ENCODE measurements at regions not wholly inside any gene's neighbourhood (a gene's known extent, or its start where the extent isn't known, plus 50 kb on each side); places are given as distances from the start of the nearest gene placed in this dataset.

DNA sequence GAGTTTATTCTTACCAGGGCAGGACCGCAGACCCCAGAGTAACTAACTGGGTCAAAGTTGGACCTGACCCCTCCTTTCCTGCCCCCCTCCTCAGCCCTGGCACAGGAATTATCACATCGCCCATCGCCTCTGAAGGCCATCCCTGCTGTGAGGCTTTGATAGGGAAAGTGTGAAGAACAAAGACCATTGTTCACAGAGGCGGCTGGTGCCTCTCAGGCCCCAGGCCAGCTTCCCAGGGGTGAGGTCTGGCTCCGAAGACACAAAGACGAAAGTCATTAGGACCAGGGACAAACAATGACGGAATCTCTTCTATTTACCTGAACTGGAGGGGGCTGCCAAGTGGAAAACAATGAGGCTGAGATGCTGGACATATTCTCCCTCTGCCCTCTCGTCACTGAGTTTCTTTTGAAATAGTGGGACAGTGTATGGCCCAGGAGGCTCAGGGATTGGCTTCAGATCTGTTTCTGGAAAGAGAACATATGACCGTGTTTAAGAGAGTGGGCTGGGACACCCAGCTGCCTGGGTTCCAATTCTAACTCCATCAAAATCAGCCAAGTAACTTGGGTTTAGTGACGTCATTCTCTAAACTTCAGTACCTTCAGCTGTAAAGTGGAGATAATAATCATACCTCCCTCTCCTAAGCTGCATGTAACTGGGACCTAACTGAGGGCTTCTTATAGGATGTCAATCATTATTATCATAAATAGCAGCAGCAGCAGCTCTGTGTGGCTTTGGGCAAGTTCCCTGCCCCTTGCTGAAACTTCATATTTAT lies 769.4 kb downstream of the MED13L start:
- no peak for DNase-seq (ENCODE audit: low read depth, low spot score)

DNA sequence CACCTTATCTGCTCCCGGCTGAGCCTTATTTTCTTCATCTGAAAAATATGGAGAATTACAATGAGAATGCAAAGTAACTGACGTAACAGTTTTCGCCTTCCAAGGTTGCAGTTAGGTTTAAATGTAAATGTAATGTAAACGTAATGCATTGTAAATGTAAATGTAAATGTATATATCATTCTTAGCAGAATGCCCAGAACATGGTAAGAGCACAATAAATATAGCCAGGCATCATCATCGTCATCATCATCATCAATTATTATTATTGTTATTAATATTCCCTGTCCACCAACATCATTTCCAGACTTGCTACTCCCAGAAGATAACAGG lies 770.0 kb downstream of the MED13L start:
- DNase-seq (ENCODE audit: low read depth, low spot score) = no peak

DNA sequence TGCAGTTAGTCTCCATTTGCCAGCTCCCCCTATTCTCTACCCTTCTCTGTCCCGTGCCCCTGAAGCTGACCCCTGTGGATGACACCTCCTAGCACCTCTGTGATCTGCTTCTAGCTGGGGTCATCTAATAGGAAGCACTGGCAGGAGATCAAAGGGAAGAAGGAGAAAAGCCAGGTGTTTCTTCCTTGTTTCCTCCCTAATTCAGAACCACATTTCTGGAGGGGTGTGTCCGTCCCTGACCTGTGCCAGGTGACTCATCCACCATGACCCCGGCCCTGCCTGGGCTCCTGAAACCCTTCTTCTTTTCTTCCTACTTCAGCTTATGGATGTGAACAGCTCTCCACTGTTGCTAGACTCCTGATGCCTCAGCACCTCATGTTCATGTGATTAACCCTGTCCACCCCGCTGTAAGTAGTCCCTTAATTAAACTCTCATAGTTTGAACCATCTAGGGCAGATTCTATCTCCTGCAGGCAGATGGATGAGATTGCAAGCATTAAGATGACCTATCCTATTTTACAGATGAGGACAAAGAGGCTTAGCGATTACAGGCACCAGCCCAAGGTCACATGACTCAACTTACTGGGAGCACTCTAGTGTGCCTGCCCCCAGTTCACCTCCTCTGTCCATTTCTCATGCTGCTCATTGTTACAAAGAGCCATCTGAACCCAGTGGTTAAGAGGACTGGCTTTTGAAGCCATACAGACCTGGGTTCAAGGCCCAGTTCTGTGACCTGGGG lies 770.5 kb downstream of the MED13L start:
- no peak for DNase-seq (ENCODE audit: low read depth, low spot score)

DNA sequence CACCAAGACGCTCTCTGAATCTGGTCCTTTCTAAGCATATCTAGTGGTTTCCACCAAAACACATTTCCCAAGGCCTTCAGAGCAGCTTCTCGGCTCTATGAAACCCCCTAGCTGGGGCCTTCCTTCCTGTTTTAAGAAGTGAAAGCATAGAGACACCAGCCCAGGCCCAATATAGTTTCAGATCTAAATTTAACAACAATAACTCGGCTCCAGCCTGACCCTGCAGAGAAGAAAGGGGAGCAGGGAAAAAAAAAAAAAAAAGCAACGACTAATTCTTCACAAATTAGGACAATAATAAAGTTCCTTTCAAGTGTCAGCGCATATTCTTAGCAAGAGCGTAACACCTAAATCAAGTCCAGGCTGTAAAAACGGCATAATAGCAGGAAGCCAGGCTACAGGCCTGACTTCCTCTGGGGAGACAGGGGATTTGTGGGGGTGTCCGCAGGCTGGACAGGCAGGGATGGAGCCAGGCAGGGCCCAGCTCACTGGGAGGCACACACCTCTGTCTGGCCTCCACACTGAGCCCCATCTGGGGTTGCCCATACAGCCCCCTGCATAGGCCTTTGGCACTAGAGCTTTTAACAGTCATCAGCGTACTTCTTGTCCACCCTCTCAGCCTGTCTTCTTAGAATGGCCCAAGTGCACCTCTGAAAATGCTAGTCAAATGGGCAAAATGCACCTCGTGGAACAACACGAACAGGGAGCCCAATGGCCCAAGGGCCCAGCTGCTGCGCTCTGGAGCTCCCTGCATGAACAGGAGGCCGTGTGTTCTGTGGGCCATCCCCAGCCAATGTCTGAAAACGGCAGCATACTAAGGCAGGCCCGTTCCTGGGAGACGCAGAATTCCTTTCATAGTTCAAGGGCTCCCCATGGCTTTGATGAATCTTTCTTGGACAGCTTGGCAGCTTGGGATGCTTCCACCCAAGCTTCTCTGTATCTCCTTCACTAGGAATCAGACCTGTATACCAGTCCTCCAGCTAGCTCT lies 772.9 kb downstream of the MED13L start:
- DNase-seq (ENCODE audit: low read depth, low spot score) = no peak

DNA sequence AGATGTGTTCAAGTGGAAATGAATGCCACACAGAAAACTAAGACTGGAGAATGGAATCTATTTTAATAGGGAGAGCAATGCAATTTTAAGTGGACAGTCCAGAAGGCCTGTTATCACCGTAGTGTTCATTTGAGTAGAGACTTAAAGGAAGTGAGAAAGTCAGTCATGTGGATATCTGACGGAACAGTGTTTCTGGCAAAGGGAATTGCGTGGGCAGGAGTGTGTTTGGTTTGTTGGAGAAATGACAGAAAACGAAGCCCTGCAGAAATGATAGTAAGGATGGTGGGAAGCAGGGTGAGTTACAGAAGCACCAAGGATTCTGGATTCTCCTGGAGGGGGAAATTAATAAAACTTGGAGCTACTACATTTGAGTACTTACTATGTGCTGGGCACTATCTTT lies 776.6 kb downstream of the MED13L start:
- DNase-seq (ENCODE audit: low read depth, low spot score) = no peak

DNA sequence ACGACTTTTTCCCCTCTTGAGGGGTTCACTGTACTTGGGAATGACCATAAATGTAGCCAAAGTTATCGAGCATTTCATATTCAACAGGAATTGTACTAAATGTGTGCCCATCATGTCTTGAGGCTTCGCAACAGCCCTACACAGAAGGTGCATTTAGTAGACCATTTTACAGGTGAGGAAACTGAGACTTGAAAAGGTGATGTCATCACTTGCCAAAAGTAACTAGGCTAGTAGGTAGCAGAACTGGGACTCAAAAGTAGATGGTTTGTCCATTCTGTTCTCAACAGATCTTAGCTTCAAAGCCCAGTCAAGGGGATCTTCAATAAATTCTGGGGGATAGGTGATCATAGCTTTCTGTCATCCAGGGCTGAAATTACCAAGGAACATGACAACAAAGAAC lies 782.2 kb downstream of the MED13L start:
- no peak for DNase-seq (ENCODE audit: low read depth, low spot score)

DNA sequence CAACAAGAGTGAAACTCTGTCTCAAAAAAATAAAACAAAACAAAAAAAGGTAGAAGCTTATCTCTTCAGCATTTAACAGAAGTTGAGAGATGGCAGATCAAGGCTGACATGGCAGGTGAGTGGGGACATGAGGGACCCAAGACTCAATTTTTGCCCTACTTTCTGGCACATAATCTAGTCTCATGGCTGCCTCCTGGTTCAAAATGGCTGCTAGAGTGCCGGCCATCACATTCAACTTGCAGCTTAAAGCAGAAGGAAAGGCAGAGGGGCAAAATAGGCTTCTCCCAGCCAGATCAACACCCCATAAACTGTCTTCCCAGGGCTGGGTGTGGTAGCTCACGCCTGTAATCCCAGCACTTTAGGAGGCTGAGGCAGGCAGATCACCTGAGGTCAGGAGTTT lies 784.9 kb downstream of the MED13L start:
- no peak for DNase-seq (ENCODE audit: low read depth, low spot score)

DNA sequence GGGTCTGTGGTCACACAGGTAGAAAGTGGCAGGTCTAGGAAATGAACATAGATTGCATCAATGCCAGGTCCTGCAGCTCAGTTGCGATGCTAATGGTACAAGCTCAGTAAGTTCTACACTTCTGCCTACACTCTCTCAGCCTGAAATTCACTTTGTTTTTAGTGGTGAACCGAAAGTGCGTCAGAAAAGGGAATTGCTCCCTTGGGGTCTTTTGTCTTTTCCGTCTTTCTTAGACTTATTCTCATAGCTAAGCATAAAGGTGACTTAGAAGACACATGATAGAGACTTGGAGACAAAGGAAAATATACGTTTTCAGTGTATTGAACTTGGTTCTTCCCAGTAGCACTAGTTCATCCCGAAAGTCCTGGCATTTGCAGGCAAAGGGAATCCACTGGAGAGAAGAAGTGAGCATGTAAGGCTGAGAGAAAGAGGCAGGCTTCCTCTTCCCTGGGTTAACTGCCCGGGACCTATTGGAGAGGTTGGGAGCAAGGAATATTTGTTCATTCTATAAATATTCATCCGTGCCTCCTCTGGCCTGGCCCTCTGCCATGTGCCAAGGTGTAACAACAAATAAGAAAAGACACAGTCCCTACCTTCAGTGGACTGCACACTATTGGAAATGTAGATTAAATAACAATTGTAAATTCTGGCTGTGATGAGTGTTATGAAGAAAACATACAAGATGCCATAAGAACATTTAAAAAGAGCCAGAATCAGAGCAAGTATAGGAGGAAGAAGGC lies 785.8 kb downstream of the MED13L start:
- DNase-seq (ENCODE audit: low read depth, low spot score) = no peak

DNA sequence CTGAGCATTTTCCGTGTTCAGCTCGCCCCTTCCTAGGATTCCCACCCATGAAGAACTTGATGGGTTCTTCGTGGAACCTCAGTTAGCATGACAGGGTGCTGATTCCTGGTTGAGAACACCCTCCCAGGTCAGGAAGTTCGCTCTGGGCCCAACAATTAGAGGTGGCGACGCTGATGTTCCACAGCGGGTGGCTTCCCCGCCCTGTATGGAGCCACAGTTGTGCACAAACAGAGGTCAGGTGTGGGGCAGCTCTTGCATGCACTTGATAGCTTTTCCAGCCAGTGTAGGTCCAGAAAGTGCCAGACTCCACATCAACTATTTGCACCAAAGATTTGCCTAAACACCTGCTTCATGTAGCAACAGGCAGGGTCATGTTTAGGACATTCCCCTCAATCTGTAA lies 788.2 kb downstream of the MED13L start:
- DNase-seq (ENCODE audit: low read depth, low spot score) = no peak

DNA sequence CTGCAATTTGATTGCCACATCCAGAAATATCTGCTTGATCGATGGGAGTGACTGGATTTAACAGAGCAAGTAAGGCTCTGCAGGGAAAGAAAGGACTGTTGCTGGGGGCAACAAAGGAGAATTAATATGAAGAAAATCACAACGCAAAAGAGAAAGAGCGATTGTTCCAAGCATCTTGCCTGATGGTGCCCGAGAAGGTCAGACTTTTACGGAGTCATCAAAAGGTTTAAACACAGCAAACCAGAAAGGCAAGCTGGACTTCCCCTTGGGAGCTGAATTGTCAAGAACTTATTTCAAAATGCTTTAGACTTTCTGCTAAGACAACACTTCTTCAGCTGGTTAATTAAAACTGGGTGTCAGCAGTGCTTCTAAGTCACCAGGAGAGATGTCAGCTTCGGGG lies 791.5 kb downstream of the MED13L start:
- DNase-seq (ENCODE audit: low read depth, low spot score) = no peak

DNA sequence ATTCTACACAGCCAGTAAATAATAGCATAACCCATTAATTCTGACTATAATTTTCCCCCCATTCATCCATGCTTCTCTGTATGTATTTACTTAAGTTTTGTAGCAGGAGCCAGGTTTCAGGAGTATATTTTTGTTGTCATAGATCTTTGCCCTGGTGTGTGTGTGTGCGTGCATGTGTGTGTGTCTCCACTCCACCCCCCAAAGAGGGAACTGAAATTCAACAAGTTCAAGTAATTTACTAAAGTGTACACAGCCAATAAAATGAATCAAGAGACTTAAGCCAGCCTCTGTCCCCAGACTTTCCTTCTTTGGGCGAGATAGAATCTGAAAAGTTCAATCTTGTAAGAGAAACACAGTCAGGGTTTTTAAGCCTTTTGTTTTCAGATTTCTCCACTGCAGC lies 792.0 kb downstream of the MED13L start:
- DNase-seq (ENCODE audit: low read depth, low spot score) = no peak

DNA sequence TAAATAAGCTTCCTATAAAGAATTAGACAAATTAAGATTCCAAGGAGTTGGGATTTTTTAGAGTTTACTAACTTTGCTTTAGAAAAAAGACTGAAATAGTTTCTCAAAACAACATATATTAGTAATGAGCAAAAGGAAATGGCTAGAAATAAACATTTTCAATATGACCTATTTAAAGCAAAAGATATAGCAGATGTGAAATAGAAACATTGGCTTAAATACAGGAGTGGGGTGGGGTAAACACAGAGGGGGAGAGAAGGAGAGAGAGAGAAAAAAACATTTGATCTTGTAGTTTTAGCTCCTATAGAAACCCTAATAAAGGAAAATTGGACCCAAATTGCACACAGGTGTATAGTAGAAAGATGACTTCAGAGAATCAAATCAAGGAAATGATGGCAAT lies 794.5 kb downstream of the MED13L start:
- DNase-seq (ENCODE audit: low read depth, low spot score) = no peak

DNA sequence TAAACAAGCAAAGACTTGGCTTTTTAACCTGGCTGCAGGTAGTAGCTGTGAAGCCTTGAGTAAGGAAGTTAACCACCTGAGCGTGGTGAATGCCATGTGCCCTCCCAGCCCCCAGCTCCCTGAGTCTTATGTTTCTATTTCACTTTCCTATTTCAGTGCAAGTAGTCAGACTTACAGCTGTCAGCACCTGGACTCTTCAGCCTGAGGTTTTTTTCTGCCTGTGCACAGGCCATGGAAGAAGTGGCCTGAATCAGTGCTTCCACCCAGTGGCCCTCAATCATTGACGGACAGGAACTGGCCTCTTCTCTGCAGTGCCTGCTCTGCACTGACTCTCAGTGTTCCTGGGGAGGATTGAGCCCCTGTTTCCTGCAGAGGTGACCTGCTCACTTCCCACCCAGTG lies 796.4 kb downstream of the MED13L start:
- DNase-seq (ENCODE audit: low read depth, low spot score) = no peak

DNA sequence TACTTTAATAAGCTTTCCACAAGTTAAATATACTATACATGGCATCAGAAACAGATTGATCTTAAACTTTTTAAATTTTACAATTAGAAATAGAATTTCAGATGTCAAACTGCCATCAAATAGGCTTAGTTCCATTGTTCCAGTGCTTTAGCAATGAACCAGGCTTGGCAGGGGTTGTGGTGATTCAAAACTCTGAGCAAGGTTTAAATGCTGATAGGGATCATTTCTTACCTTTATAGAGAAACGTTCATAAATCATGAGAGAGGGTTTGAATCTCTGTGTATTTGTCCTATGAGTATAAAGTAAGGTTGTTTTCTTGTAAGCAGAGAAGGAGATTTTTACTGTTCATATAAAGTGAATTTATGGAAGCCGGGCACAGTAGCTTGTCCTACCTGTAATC lies 794.5 kb upstream of the TBX3 start:
- no peak for DNase-seq (ENCODE audit: low read depth, low spot score)

DNA sequence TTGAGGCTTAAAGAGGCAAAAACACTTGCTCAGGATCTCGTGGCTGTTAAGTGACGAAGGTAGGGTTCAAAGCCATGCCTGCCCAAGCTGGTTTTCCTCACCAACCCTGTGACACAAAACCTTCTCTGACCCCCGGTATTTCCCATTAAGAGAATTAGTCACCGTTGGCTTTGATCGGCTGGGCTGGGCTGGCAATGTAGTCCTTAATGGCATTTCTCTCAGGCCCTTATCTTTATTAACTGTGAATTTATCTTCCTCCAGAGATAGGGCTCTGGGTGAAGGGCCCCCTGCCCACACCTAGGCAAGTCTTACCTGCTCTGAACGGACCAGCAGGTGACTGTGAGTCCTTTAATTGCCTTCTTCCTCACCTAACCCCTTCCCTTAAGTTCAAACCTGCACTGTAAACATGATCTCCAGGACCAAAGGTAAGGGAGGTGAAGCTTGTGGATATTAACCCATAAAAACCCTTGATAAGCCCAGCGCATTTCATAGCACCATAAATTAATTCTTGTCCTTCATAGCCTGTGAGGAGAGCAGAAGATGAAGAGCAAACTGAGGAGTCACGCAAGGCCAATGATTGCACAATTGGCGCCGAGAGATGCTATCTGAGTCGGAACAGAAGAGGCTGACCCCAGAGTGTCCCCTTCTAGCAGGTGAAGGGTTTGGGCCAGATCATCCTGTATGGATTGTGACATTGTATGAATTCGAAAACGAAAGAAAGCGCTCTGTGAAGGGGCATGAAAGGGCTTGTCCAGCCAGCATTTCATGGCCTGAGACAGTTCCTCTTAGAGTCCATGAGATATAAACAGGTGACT lies 790.8 kb upstream of the TBX3 start:
- DNase-seq (ENCODE audit: low read depth, low spot score) = no peak

DNA sequence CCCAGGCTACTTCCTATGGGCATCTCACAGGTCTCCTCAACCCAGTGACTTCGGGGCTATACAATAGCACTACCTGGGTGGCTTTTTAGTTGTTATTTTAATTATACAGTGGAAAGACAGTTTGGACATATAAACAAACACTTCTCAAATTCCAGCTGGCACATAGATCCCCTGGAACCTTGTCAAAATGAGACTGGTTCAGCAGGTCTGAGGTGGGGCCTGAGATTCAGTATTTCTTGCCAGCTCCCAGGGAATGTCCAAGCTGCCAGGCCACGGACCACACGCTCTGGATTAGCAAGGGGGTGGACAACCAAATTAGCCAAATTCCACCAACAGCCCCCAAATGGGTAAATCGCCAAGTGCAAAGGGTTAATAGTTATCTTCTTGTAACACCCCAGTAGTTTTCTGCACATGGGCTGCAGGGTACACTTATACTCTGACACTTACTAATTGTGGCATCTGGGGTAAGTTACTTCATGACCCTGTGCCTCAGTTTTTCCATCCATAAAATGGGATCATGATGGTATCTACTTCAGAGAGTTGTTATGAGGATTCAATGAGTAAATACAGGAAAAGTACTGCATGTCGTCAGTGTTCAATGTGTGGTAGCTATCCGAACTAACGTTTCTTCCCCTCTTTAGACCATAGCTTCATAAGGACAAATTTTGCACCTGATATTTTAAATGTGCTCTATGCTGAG lies 789.4 kb upstream of the TBX3 start:
- DNase-seq (ENCODE audit: low read depth, low spot score) = no peak

DNA sequence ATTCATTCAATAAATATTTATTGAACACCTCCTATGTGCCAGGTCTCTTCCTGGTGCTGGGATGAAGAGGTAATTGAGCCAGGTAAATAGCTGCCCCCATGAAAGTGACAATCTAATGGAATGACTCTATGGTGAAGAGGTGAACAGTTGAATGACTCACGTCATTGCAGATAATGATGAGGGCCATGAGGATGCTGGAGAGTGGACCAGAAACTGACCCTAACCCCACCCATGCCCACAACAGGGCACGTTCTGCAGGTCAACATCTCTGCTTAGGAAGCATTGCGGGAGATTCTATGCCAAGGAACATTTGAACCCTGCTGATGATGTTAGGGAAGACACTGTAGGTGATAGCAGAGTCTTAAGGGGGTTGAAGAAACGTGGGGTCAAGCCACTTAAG lies 788.9 kb upstream of the TBX3 start:
- no peak for DNase-seq (ENCODE audit: low read depth, low spot score)

DNA sequence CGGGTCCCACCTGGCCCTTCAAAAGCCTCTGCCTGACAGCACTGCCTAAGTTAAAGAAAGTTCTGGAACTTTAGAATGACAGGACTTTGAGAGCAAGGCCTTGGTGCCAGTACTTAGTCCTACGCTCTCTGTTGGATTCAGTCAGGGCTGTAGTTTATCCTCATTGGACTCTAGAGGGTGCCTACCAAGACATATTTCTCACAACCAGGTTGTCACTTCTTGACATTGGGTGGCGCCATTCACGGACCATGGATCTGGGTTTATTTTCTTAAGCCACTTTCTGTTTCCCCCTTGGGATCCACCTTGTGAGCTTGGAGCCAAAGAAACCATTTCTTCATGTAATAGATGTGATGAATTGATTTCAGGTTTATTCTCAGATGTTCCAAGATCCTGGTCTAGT lies 787.0 kb upstream of the TBX3 start:
- no peak for DNase-seq (ENCODE audit: low read depth, low spot score)

DNA sequence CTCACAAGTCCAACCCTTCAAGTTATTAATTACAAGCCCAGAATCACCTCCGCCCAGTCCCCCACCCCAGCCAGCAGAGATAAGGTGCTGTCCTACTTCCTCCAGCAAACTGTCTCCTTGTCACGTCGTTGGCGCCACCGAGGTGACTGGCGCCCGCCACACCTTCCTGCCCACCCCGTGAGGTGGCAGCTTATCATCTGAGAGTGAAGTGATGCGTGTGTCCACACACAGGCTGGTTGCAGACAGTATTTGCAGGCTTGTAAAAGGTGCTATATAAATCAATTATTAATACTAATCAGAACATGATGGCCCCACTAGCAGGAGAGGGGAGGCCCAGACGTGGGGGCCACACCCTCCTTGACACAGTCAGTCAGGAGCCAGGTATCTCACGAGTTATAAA lies 786.6 kb upstream of the TBX3 start:
- no peak for DNase-seq (ENCODE audit: low read depth, low spot score)

DNA sequence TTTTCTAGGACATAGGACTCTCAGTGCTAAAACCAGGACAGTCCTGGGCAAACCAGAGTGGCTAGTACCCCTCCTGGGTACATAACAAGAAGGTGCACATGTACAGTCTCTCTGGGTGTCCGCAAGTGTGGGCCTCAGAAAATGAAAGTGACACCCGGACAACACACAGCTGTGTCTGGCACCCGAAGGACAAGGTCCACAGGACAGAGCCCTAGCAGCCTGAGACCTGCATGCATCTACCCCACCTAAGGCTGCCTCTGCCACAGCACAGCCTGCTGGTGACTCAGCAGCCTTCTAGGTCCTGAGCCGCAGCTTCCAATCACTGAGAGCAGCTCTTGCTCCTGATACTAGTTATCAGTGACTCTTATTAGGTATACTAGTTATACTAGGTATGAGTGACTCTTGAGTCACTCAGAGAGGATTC lies 784.1 kb upstream of the TBX3 start:
- no peak for DNase-seq (ENCODE audit: low read depth, low spot score)

Data from smooth muscle cell of the brain vasculature (primary cell).